ENCODE measurements at regions not wholly inside any gene's neighbourhood (a gene's known extent, or its start where the extent isn't known, plus 50 kb on each side); places are given as distances from the start of the nearest gene placed in this dataset.

DNA sequence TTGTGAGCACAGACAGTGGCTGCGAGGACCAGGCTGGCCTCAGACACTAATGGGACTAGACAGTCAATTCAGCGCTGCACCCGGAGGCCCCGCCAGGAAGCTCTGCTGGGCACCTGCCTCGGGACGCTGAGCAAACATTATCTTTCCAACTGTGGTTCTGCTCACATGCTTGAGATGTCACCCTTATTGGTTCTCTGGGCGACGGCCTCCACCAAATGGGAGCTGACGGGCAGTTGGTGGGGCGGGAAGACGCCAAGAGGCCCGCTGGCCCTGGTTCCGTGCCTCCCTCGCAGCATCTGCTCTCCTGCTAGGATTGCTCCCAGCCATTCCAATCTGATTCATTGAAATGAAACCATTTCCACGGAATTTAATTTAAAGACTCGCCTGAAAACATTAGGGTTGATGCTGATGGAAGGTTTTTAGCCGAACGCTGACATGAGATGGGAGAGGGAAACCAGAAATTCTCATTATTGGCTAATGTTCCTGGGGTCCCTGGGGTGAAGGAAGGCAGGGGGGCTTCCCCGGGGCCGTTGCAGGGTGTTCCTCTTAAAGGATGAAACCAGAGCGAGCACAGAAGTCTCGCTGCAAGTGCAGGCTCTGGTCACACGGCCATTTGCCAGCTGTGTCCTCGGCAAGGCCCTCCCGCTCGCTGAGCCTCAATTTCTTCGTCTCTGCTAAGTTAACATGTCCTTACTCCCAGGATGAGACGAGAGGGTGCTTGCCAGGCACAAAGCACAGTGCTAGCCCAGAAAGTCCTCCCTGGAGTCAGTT lies 512.2 kb downstream of the NPHP4 start:
- no peak for DNase-seq
- intact Hi-C loops (cut with DNase I), result no loop called here
- Histone ChIP-seq H3K27me3 (ENCODE audit: control insufficient read depth, insufficient read depth, low read length) (no peaks in the 10 kb centered on the region), H3K9ac (ENCODE audit: low read length in 3 of 3) (no peak overlapping the region), H3K9me3 (ENCODE audit: control insufficient read depth in 2 of 3, insufficient read depth in 1 of 3, low read length in 3 of 3) (no peaks in the 10 kb centered on the region), H3K27ac (ENCODE audit: low read depth in 2 of 2, low read length in 2 of 2) (no peak overlapping the region), H3K36me3 (ENCODE audit: control insufficient read depth in 2 of 3, insufficient read depth in 3 of 3, low read length in 3 of 3) (no peaks in the 10 kb centered on the region), H3K4me3 (ENCODE audit: low read length in 3 of 3) (no peak overlapping the region), H3K4me1 (ENCODE audit: control insufficient read depth in 2 of 3, insufficient read depth in 2 of 3, low read depth in 1 of 3, low read length in 3 of 3) (no peaks in the 10 kb centered on the region)
- TF ChIP-seq, protein P1, sequence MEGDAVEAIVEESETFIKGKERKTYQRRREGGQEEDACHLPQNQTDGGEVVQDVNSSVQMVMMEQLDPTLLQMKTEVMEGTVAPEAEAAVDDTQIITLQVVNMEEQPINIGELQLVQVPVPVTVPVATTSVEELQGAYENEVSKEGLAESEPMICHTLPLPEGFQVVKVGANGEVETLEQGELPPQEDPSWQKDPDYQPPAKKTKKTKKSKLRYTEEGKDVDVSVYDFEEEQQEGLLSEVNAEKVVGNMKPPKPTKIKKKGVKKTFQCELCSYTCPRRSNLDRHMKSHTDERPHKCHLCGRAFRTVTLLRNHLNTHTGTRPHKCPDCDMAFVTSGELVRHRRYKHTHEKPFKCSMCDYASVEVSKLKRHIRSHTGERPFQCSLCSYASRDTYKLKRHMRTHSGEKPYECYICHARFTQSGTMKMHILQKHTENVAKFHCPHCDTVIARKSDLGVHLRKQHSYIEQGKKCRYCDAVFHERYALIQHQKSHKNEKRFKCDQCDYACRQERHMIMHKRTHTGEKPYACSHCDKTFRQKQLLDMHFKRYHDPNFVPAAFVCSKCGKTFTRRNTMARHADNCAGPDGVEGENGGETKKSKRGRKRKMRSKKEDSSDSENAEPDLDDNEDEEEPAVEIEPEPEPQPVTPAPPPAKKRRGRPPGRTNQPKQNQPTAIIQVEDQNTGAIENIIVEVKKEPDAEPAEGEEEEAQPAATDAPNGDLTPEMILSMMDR (IDR thresholded peaks at IDR 0.05; ENCODE audit: borderline replicate concordance, extremely low read depth, insufficient read depth), result no peak
- no peak for FAIRE-seq

DNA sequence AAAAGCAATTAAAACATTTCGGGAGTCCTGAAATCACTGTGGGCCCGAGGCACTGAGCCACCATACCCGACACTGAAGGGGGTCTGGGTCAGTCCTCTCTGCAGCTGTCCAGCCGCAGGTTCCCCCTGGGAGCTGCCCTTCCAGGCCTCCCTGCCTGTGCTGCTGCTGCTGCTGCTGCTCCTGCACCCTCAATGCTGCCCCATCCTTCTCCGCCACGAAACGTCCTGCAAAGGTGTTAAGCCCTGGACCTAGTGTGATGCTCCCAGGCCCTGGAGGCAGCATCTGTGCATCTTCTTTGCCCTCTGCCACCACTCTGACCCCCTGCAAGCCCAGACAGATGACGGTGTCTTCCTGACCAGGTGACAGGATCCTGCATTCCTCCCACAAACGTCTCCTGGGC lies 513.3 kb downstream of the NPHP4 start:
- no peak overlapping the region for H3K27ac ChIP-seq (ENCODE audit: low read depth in 2 of 2, low read length in 2 of 2)
- no peak for FAIRE-seq
- no peaks in the 10 kb centered on the region for H3K9me3 ChIP-seq (ENCODE audit: control insufficient read depth in 2 of 3, insufficient read depth in 1 of 3, low read length in 3 of 3)
- H3K4me3 ChIP-seq (ENCODE audit: low read length in 3 of 3), result no peak overlapping the region
- DNase-seq, result no peak
- no peaks in the 10 kb centered on the region for H3K4me1 ChIP-seq (ENCODE audit: control insufficient read depth in 2 of 3, insufficient read depth in 2 of 3, low read depth in 1 of 3, low read length in 3 of 3)
- H3K36me3 ChIP-seq (ENCODE audit: control insufficient read depth in 2 of 3, insufficient read depth in 3 of 3, low read length in 3 of 3), result no peaks in the 10 kb centered on the region
- H3K9ac ChIP-seq (ENCODE audit: low read length in 3 of 3), result no peak overlapping the region
- H3K27me3 ChIP-seq (ENCODE audit: control insufficient read depth, insufficient read depth, low read length), result no peaks in the 10 kb centered on the region
- intact Hi-C loops (cut with DNase I), result no loop called here
- TF ChIP-seq, protein P1 (IDR thresholded peaks at IDR 0.05; ENCODE audit: borderline replicate concordance, extremely low read depth, insufficient read depth), result no peak

DNA sequence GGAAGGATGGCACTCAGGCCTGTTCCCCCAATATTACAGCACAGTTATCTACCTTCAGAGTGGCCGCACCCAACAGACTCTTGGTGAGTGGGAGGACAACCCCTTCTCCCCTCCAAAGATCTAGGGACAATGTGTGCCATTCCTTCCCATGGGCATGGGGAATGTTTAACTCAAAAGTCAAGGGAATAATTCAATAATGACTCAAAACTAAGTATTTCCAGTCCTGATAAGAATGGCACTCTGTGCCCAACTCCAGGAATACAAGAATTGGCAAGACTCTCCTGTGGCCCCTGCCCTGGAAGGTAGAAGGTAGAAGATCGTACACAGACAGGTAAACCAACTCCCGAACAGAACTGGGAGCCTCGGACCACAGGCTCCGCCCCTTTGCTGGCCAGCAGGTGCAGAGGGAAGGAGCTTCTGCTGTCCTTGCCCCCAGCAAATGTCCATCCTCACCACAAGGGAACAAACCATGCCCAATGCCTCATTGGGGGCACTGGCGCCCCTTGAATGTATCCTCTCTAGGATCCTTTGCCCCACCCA lies 514.0 kb downstream of the NPHP4 start:
- H3K9ac ChIP-seq (ENCODE audit: low read length in 3 of 3), result no peak overlapping the region
- no peak overlapping the region for H3K4me3 ChIP-seq (ENCODE audit: low read length in 3 of 3)
- H3K27ac ChIP-seq (ENCODE audit: low read depth in 2 of 2, low read length in 2 of 2), result no peak overlapping the region
- no peaks in the 10 kb centered on the region for H3K36me3 ChIP-seq (ENCODE audit: control insufficient read depth in 2 of 3, insufficient read depth in 3 of 3, low read length in 3 of 3)
- H3K9me3 ChIP-seq (ENCODE audit: control insufficient read depth in 2 of 3, insufficient read depth in 1 of 3, low read length in 3 of 3), result no peaks in the 10 kb centered on the region
- TF ChIP-seq, protein P1 (IDR thresholded peaks at IDR 0.05; ENCODE audit: borderline replicate concordance, extremely low read depth, insufficient read depth), result no peak
- no peak for FAIRE-seq
- no peak for DNase-seq
- H3K27me3 ChIP-seq (ENCODE audit: control insufficient read depth, insufficient read depth, low read length), result no peaks in the 10 kb centered on the region
- intact Hi-C loops (cut with DNase I), result no loop called here
- H3K4me1 ChIP-seq (ENCODE audit: control insufficient read depth in 2 of 3, insufficient read depth in 2 of 3, low read depth in 1 of 3, low read length in 3 of 3), result no peaks in the 10 kb centered on the region
